Gastrocnemius medialis (tissue), 4 donors: ENCODE measurements at regions not wholly inside any gene's neighbourhood (a gene's known extent, or its start where the extent isn't known, plus 50 kb on each side); places are given as distances from the start of the nearest gene placed in this dataset.

ENCODE experiments used
- ATAC-seq, 2 donors: fragments of 150-250 bp; one replicate each; pipeline ENCODE4 v1.9.1; 2016
- DNase-seq, 2 donors: peaks; one replicate each; pipeline ENCODE4 v3.0.0-alpha.2; 2019
- H3K27ac ChIP-seq, 4 donors: fragments of 200-600 bp; sonication (generic); 1 replicate in 1 of 4; 2 replicates in 3 of 4; pipeline ENCODE4 v1.5.1; 2016 to 2018; ENCODE audit warnings: mild to moderate bottlenecking in 2 of 4, moderate library complexity in 1 of 4
- H3K27me3 ChIP-seq, 3 donors: fragments of 200-600 bp; sonication (generic) in 2 of 3; 1 replicate in 1 of 3; 2 replicates in 2 of 3; pipeline versions ENCODE4 v1.5.1 to v1.6.0; 2016 to 2019; ENCODE audit warnings: mild to moderate bottlenecking in 1 of 3, moderate library complexity in 1 of 3
- H3K36me3 ChIP-seq, 2 donors: fragments of 200-600 bp; sonication (generic) in 1 of 2; one replicate each; pipeline ENCODE4 v1.5.1; 2017 to 2018
- H3K4me1 ChIP-seq, 2 donors: fragments of 200-600 bp; sonication (generic) in 1 of 2; one replicate each; pipeline ENCODE4 v1.5.1; 2016 to 2017; ENCODE audit warnings: mild to moderate bottlenecking in 2 of 2
- H3K4me3 ChIP-seq, 4 donors: fragments of 200-600 bp; sonication (generic) in 3 of 4; 1 replicate in 1 of 4; 2 replicates in 3 of 4; pipeline ENCODE4 v1.5.1; 2016 to 2019; ENCODE audit warnings: mild to moderate bottlenecking in 2 of 4
- H3K9me3 ChIP-seq, 3 donors: fragments of 200-600 bp; sonication (generic) in 2 of 3; 1 replicate in 1 of 3; 2 replicates in 2 of 3; pipeline ENCODE4 v1.5.1; 2016 to 2019
- CTCF ChIP-seq, 5 experiments: fragments of 450-650 bp in 3 of 5; fragments of 200-600 bp in 2 of 5; sonication (generic) in 2 of 5; IDR thresholded peaks in 4 of 5; conservative IDR thresholded peaks in 1 of 5; 1 replicate in 4 of 5; 2 replicates in 1 of 5; pipeline ENCODE4 v1.5.1; 2016 to 2019; ENCODE audit warnings: antibody characterized with exemption in 5 of 5, mild to moderate bottlenecking in 3 of 5, moderate library complexity in 3 of 5
- POLR2A ChIP-seq, 2 donors: fragments of 450-650 bp; IDR thresholded peaks; one replicate each; pipeline ENCODE4 v1.6.1; 2017; ENCODE audit warnings: antibody characterized with exemption in 2 of 2, mild to moderate bottlenecking in 2 of 2, moderate library complexity in 2 of 2
- in situ Hi-C, 4 donors: fragments of 200-750 bp; cut with MboI; loops; one replicate each; pipeline versions ENCODE4 v1.15.0 to v1.8.0; 2017; ENCODE audit warnings: low sequenced_read_pairs in 4 of 4
- intact Hi-C: fragments of 100-400 bp; cut with DNase I; formaldehyde crosslinking; loops from one replicate; pipeline ENCODE4 v1.15.1; 2023; ENCODE audit warnings: low total_unique reads

- no peaks in the 10 kb centered on the region for H3K27me3 ChIP-seq
- no peak for TF ChIP-seq POLR2A (IDR thresholded peaks at IDR 0.05)
- TF ChIP-seq CTCF (IDR thresholded peaks at IDR 0.05 in 4 of 5, conservative IDR thresholded peaks at IDR 0.05 in 1 of 5), result no peak
- intact Hi-C loops (no loop called here), in situ Hi-C loops (no loop called here)
- peaks cover 6 to 33% of the 10 kb centered on the region in 2 donors for H3K4me1 ChIP-seq
- H3K4me3 ChIP-seq, result no peak overlapping the region
- peak overlapping the region in 3 of 4 donors; percentile 76 to 89 (median 85) for H3K27ac ChIP-seq
- no peaks in the 10 kb centered on the region for H3K36me3 ChIP-seq
- no peaks in the 10 kb centered on the region for H3K9me3 ChIP-seq
- no peak for ATAC-seq
- no peak for DNase-seq
These were observed 105.2 kb upstream of the GADD45A start for GRCh38 chr1:67579623-67580394.

GRCh38 chr1:67580691-67581403 lies 104.2 kb upstream of the GADD45A start:
- Histone ChIP-seq H3K9me3 (no peaks in the 10 kb centered on the region), H3K4me3 (no peak overlapping the region), H3K4me1 (peaks cover 6 to 33% of the 10 kb centered on the region in 2 donors), H3K27ac (peak overlapping the region; percentile 76 to 89 (median 82)), H3K36me3 (no peaks in the 10 kb centered on the region), H3K27me3 (no peaks in the 10 kb centered on the region)
- intact Hi-C loops (no loop called here), in situ Hi-C loops (no loop called here)
- TF ChIP-seq CTCF (IDR thresholded peaks at IDR 0.05 in 4 of 5, conservative IDR thresholded peaks at IDR 0.05 in 1 of 5) (no peak), POLR2A (IDR thresholded peaks at IDR 0.05) (no peak)
- DNase-seq (peak; percentile 59 to 71), ATAC-seq (peak; percentile 91 to 97)

GRCh38 chr1:67582625-67583461 lies 102.2 kb upstream of the GADD45A start:
- no peak for DNase-seq
- ATAC-seq, result no peak
- H3K4me1 ChIP-seq, result peaks cover 6 to 37% of the 10 kb centered on the region in 2 donors

More at GRCh38 chr1:67582625-67583461, 102.2 kb upstream of the GADD45A start:
- H3K9me3 ChIP-seq, result no peaks in the 10 kb centered on the region
- intact Hi-C loops, result no loop called here
- in situ Hi-C loops, result no loop called here
- no peaks in the 10 kb centered on the region for H3K27me3 ChIP-seq
- H3K4me3 ChIP-seq, result no peak overlapping the region
- TF ChIP-seq CTCF (IDR thresholded peaks at IDR 0.05 in 4 of 5, conservative IDR thresholded peaks at IDR 0.05 in 1 of 5) (no peak), POLR2A (IDR thresholded peaks at IDR 0.05) (no peak)
- H3K27ac ChIP-seq, result peak overlapping the region in 2 of 4 donors; percentile 2 to 29
- no peaks in the 10 kb centered on the region for H3K36me3 ChIP-seq
